Activated CD4-positive, alpha-beta memory T cell treated with anti-CD3 and anti-CD28 coated beads, Interleukin-2, amount 10 ng/mL, durations not matched to agents 7 days and 5 days (primary cell): ENCODE measurements at regions not wholly inside any gene's neighbourhood (a gene's known extent, or its start where the extent isn't known, plus 50 kb on each side); places are given as distances from the start of the nearest gene placed in this dataset.

Experiments
- CTCF ChIA-PET: fragments of 350-600 bp; sonication (Branson Sonifier 250); formaldehyde crosslinking; loops from one replicate; lab custom pipeline; 2021; ENCODE audit warnings: antibody characterized with exemption, inconsistent platforms; lab: Charles Lee
- POLR2A ChIA-PET: fragments of 350-600 bp; sonication (Branson Sonifier 250); formaldehyde crosslinking; loops from one replicate; lab custom pipeline; 2021; ENCODE audit warnings: antibody characterized with exemption; lab: Charles Lee
- DNase-seq: peaks from one replicate; pipeline ENCODE4 v3.0.0-alpha.2; 2020
- H3K27ac Mint-ChIP-seq: one replicate; pipeline ENCODE4 v1.8.0; 2021; ENCODE audit warnings: mild to moderate bottlenecking, mixed read lengths
- H3K27me3 Mint-ChIP-seq: one replicate; pipeline ENCODE4 v1.8.0; 2021; ENCODE audit warnings: mixed read lengths
- H3K36me3 Mint-ChIP-seq: one replicate; pipeline ENCODE4 v1.8.0; 2021; ENCODE audit warnings: low read depth, mixed read lengths
- H3K4me1 Mint-ChIP-seq: one replicate; pipeline ENCODE4 v1.8.0; 2021; ENCODE audit warnings: mixed read lengths
- H3K4me3 Mint-ChIP-seq: one replicate; pipeline ENCODE4 v1.8.0; 2021; ENCODE audit warnings: mild to moderate bottlenecking, mixed read lengths
- H3K9me3 Mint-ChIP-seq: one replicate; pipeline ENCODE4 v1.8.0; 2021; ENCODE audit warnings: mixed read lengths

GRCh38 chr2:57080035-57080434, 896.2 kb downstream of the CCDC85A start:
- POLR2A ChIA-PET, result no interaction called here
- no peak for DNase-seq

DNA sequence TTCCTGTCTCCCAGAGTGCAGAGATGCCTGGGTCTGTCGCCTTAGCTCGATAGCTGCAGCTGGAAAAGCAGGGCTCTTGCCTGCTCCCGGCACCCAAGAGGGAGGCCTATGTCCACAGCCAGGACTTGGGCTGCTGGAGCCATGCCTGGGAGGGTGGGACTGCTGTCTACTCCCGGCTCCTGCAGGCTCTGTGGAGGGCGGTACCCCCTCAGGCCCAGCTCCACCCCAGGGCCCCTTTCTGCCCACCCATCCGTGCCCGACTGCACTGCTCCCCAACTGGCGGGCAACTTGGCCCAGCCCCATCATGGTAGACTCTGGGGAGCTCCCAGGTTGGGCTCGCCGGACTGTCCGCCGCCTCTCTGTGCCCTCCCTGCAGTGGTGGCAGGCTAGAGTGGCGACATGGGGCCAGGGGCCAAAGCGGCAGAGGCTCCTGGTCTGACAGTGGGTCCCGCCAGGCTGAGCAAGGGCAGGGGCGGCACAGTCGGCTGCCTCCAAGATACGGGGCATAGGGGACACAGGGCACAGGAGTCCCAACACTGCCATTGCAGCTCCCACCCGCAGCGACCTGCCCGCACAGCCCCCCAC, 901.0 kb downstream of the CCDC85A start:
- ChIA-PET POLR2A (no interaction called here), CTCF (no interaction called here)
- peaks cover 16% of the 10 kb centered on the region for H3K9me3 Mint-ChIP-seq
- no peak overlapping the region for H3K27ac Mint-ChIP-seq
- no peaks in the 10 kb centered on the region for H3K36me3 Mint-ChIP-seq
- H3K4me3 Mint-ChIP-seq, result no peak overlapping the region
- H3K4me1 Mint-ChIP-seq, result no peaks in the 10 kb centered on the region
- DNase-seq, result no peak
- H3K27me3 Mint-ChIP-seq, result no peaks in the 10 kb centered on the region

More at GRCh38 chr2:57080035-57080434, 896.2 kb downstream of the CCDC85A start:
- CTCF ChIA-PET, result no interaction called here
- Mint-ChIP-seq H3K4me1 (no peaks in the 10 kb centered on the region), H3K9me3 (peaks cover 12% of the 10 kb centered on the region), H3K27me3 (no peaks in the 10 kb centered on the region), H3K36me3 (no peaks in the 10 kb centered on the region), H3K27ac (no peak overlapping the region), H3K4me3 (no peak overlapping the region)

DNA sequence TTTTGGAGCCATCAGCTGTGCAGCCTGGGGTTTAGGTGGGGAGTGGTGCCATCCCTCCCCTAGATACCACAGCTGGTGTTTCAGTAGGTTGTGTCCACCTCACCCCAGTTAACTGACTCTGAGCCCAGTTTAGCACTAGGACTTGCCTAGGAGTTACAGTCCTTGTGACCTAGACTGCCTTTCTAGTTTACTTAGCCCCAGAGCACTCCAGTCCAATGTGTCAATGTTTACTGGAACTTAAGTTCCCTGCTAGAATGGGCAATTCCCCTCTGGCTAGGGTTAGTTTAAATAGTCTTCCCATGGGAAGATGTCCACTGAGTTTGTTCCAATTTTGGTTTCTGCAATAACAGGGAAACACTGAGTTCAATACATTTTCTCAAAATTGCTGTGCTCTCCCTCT, 909.2 kb downstream of the CCDC85A start:
- H3K27ac Mint-ChIP-seq, result no peak overlapping the region
- POLR2A ChIA-PET, result no interaction called here

GRCh38 chr2:57097855-57098254, 914.1 kb downstream of the CCDC85A start:
- POLR2A ChIA-PET, result no interaction called here
- Mint-ChIP-seq H3K4me3 (no peak overlapping the region), H3K36me3 (no peaks in the 10 kb centered on the region), H3K27me3 (no peaks in the 10 kb centered on the region), H3K4me1 (no peaks in the 10 kb centered on the region), H3K9me3 (peaks cover 7% of the 10 kb centered on the region), H3K27ac (no peak overlapping the region)
- DNase-seq, result no peak
- CTCF ChIA-PET, result no interaction called here

More for the DNA sequence above, 909.2 kb downstream of the CCDC85A start:
- no peak for DNase-seq
- H3K9me3 Mint-ChIP-seq, result peaks cover 5% of the 10 kb centered on the region
- H3K27me3 Mint-ChIP-seq, result no peaks in the 10 kb centered on the region
- H3K36me3 Mint-ChIP-seq, result no peaks in the 10 kb centered on the region
- CTCF ChIA-PET, result no interaction called here
- no peak overlapping the region for H3K4me3 Mint-ChIP-seq
- H3K4me1 Mint-ChIP-seq, result no peaks in the 10 kb centered on the region

- no peak overlapping the region for H3K4me3 Mint-ChIP-seq
- no peaks in the 10 kb centered on the region for H3K27me3 Mint-ChIP-seq
- no peaks in the 10 kb centered on the region for H3K4me1 Mint-ChIP-seq
- H3K9me3 Mint-ChIP-seq, result peaks cover 4% of the 10 kb centered on the region
- CTCF ChIA-PET, result no interaction called here
- no peaks in the 10 kb centered on the region for H3K36me3 Mint-ChIP-seq
- no peak overlapping the region for H3K27ac Mint-ChIP-seq
- POLR2A ChIA-PET, result no interaction called here
- DNase-seq, result no peak
Measured at GRCh38 chr2:57100436-57100835, 916.6 kb downstream of the CCDC85A start.

DNA sequence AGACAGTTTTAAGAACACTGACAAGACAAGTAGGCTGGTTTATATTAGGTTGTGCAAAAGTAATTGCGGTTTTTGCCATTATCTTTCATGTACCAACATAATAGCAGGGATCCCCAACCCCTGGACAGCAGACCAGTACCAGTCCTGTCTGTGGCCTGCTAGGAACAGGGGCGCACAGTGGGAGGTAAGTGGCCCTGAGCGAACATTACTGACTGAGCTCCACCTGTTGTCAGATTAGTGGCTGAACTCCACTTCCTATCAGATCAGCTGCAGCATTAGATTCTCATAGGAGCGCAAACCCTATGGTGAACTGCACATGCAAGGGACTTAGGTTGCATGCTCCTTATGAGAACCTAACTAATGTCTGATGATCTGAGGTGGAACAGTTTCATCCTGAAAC, 921.9 kb downstream of the CCDC85A start:
- no peaks in the 10 kb centered on the region for H3K36me3 Mint-ChIP-seq
- POLR2A ChIA-PET, result no interaction called here

DNA sequence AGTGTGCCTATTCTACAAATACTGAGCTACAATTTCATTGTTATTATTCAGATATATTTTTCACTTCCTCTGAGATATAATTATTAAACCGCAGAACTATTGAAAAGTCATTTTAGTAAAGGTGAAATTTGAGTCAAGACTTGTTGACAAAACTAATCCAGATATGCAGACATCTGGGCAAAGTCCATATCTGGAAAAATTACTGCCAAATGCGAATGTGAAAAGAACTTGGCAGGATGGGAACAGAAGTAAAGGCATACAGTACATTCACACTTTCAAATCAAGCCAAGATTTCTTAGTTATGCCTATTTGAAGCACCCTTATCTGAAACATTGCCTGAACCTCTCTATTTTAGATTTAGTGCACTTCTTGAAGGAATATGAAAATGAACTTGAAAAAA, 923.6 kb downstream of the CCDC85A start:
- Mint-ChIP-seq H3K27me3 (no peaks in the 10 kb centered on the region), H3K27ac (no peak overlapping the region), H3K9me3 (peaks cover 11% of the 10 kb centered on the region), H3K36me3 (no peaks in the 10 kb centered on the region), H3K4me1 (no peaks in the 10 kb centered on the region), H3K4me3 (no peak overlapping the region)
- CTCF ChIA-PET, result no interaction called here
- POLR2A ChIA-PET, result no interaction called here
- DNase-seq, result no peak

More for the DNA sequence above, 921.9 kb downstream of the CCDC85A start:
- Mint-ChIP-seq H3K27ac (no peak overlapping the region), H3K4me3 (no peak overlapping the region), H3K4me1 (no peaks in the 10 kb centered on the region), H3K9me3 (peaks cover 7% of the 10 kb centered on the region), H3K27me3 (no peaks in the 10 kb centered on the region)
- CTCF ChIA-PET, result no interaction called here
- no peak for DNase-seq

DNA sequence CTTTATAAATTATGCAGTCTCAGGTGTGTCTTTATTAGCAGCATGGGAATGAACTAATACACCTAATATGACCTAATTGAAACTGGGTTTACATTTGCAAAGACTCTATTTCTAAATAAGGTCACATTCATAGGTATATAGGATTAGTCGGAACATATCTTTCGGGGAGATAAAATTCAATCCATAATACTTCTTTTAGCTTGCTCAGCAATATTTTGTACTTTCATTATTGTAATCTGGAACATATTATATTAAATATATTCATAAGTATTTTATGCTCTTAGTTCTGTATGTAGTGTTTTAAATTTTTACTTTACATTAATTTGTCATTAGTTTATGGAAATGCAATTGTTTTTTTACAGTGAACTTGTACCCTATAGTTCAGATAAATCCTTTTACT, 927.7 kb downstream of the CCDC85A start:
- Mint-ChIP-seq H3K9me3 (peaks cover 15% of the 10 kb centered on the region), H3K4me3 (no peak overlapping the region), H3K27ac (no peak overlapping the region), H3K4me1 (no peaks in the 10 kb centered on the region), H3K27me3 (no peaks in the 10 kb centered on the region), H3K36me3 (no peaks in the 10 kb centered on the region)
- ChIA-PET POLR2A (no interaction called here), CTCF (no interaction called here)
- DNase-seq, result no peak

DNA sequence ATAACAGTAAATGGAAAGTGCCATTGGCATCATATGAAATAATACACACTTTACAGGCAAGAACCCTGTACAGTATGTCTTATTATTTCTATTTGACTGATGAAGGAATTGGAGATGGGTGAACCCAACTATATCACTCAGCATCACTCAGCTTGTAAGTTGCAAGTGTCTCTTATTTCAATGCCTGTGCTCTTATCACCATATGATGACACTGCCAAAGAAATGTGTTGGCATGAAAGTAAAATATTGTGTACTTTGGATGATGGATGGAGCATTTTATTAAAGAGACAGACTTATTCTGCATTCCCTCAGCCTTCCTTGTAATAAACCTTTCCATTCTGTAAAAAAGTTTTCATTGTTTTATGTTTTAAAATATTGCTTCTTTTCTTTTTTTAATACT, 927.5 kb upstream of the VRK2 start:
- Mint-ChIP-seq H3K9me3 (peaks cover 4% of the 10 kb centered on the region), H3K27me3 (no peaks in the 10 kb centered on the region), H3K27ac (no peak overlapping the region), H3K4me3 (no peak overlapping the region), H3K4me1 (no peaks in the 10 kb centered on the region), H3K36me3 (no peaks in the 10 kb centered on the region)
- DNase-seq, result no peak
- ChIA-PET CTCF (no interaction called here), POLR2A (no interaction called here)

- POLR2A ChIA-PET, result no interaction called here
- Mint-ChIP-seq H3K27me3 (no peaks in the 10 kb centered on the region), H3K4me1 (no peaks in the 10 kb centered on the region), H3K4me3 (no peak overlapping the region), H3K27ac (no peak overlapping the region), H3K36me3 (no peaks in the 10 kb centered on the region), H3K9me3 (peaks cover 9% of the 10 kb centered on the region)
- CTCF ChIA-PET, result no interaction called here
- no peak for DNase-seq
Measured at GRCh38 chr2:57126410-57126809, 920.2 kb upstream of the VRK2 start.

- Mint-ChIP-seq H3K36me3 (no peaks in the 10 kb centered on the region), H3K4me3 (no peak overlapping the region), H3K9me3 (peaks cover 3% of the 10 kb centered on the region), H3K4me1 (no peaks in the 10 kb centered on the region), H3K27ac (no peak overlapping the region), H3K27me3 (no peaks in the 10 kb centered on the region)
- no peak for DNase-seq
- CTCF ChIA-PET, result no interaction called here
- POLR2A ChIA-PET, result no interaction called here
Measured at GRCh38 chr2:57139179-57139578, 907.4 kb upstream of the VRK2 start.

GRCh38 chr2:57141269-57141668, 905.3 kb upstream of the VRK2 start:
- no peak for DNase-seq
- Mint-ChIP-seq H3K4me3 (no peak overlapping the region), H3K4me1 (no peaks in the 10 kb centered on the region), H3K27me3 (no peaks in the 10 kb centered on the region), H3K27ac (no peak overlapping the region), H3K36me3 (no peaks in the 10 kb centered on the region), H3K9me3 (peaks cover 8% of the 10 kb centered on the region)
- ChIA-PET CTCF (no interaction called here), POLR2A (no interaction called here)

DNA sequence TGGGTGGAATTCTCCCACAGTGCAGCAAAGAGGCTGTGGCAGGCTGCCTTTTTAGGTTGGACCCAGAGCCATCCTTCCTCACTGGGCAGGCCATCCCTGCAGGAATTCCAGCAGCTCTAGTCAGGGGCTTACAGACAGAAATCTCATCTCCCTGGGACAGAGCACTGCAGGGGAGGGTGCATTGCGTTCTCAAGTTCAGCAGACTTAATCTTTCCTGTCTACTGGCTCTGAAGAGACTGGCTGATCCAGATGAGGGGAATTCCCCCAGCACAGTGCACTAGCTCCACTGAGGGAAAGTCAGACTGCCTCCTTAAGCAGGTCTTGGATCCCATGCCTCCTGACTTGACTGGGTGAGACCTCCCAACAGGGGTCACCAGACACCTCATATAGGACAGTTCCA, 899.7 kb upstream of the VRK2 start:
- POLR2A ChIA-PET, result no interaction called here
- H3K9me3 Mint-ChIP-seq, result peaks cover 27% of the 10 kb centered on the region
- H3K4me1 Mint-ChIP-seq, result no peaks in the 10 kb centered on the region

GRCh38 chr2:57156231-57156924, 890.2 kb upstream of the VRK2 start:
- Mint-ChIP-seq H3K27ac (no peak overlapping the region), H3K4me3 (no peak overlapping the region), H3K36me3 (no peaks in the 10 kb centered on the region), H3K27me3 (no peaks in the 10 kb centered on the region), H3K4me1 (no peaks in the 10 kb centered on the region), H3K9me3 (peaks cover 5% of the 10 kb centered on the region)
- no peak for DNase-seq
- ChIA-PET POLR2A (no interaction called here), CTCF (no interaction called here)

More for the DNA sequence above, 899.7 kb upstream of the VRK2 start:
- no peak overlapping the region for H3K4me3 Mint-ChIP-seq
- CTCF ChIA-PET, result no interaction called here
- no peak for DNase-seq
- no peaks in the 10 kb centered on the region for H3K36me3 Mint-ChIP-seq
- no peaks in the 10 kb centered on the region for H3K27me3 Mint-ChIP-seq
- no peak overlapping the region for H3K27ac Mint-ChIP-seq
